HG03095 (cell line): ENCODE measurements at regions not wholly inside any gene's neighbourhood (a gene's known extent, or its start where the extent isn't known, plus 50 kb on each side); places are given as distances from the start of the nearest gene placed in this dataset.
"Not testable (repeated sequence)": the region's sequence is repeated elsewhere in the genome, so short reads cannot be mapped to it uniquely, and the experiment has no call there.

ENCODE experiments used
- ATAC-seq: cut with Tn5 transposase; IDR thresholded peaks from one replicate; pipeline ENCODE4 v1.9.1; 2021; ENCODE audit warnings: moderate library complexity; ENCODE audit not compliant: unreplicated experiment

DNA sequence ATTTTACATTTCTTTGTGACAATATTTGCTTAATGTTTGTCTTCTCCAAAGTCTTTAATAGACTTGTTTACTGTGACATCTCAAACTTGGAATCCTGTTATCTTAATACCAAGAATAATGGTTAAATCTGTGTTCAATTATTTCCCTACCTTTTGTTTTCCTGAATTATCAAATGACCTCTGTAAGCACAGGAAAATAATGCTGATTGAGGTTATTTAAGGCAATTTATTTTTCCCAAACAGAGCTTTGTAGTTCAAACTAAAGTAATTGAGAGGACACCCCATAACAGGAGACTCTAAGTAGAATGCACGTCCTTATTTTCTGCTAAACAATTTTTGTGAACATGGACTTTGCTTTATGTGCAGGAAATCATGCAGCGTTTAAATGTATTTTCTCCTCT lies 195.0 kb downstream of the BTBD3 start:
- ATAC-seq = no peak

DNA sequence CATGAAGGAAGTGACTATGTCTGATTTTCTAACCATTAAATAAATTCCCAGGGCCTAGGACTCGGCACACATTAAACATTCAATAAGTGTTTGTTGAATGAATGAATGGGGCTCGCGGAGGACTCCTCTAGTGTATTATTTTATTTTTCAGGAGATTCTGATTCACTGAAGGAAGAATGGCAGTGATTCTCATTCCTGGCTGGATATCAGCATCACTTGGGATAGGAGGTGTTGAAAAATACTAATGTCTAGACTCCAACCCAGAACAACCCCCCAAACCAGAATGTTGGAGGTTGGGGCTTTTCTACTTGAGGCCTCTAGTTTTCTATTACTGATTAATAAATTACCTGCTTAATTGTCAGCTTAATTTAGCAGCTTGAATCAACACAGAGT lies 195.4 kb downstream of the BTBD3 start:
- no peak for ATAC-seq

DNA sequence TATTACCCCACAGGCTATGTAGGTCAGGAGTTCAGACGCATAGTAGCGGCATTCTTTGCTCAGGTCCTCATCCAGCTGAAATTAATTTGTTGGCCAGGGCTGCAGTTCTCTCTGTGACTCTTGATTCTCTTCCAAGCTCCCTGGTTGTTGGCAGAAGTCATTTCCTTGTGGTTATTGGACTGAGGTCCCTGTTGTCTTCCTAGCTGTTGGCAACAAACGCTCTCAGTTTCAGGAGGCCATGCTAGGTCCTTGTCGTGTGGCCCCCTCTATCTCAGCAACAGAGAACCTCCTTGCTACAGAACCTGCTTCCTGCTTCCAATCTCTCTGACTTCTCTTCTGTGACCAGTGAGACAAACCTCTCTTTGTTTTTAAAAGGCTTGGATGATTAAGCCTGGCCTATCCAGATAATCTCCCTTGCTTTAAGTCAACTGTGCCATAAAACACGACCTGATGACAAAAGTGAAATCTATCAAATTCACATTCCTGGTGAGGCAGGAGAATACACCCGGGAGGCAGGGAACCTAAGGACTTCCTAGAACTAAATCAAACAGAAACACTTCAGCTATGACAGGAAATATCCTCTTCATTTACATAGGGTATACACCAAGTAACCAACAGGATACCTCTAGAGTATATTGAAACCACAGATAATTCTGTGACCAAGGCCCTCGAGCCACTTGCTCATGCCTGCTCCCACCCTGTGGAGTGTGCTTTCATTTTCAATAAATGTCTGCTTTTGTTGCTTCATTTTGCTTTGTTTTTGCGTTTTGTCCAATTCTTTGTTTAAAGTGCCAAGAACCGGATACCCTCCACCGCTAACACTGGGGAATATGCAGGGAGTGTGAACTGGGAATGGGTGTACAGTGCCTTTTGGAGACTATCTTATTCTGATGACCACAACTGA lies 196.0 kb downstream of the BTBD3 start:
- ATAC-seq = no peak

- ATAC-seq = not testable (repeated sequence)
These were observed 211.4 kb downstream of the BTBD3 start for GRCh38 chr20:12129114-12129513.

GRCh38 chr20:12129532-12129931 lies 211.8 kb downstream of the BTBD3 start:
- not testable (repeated sequence) for ATAC-seq

DNA sequence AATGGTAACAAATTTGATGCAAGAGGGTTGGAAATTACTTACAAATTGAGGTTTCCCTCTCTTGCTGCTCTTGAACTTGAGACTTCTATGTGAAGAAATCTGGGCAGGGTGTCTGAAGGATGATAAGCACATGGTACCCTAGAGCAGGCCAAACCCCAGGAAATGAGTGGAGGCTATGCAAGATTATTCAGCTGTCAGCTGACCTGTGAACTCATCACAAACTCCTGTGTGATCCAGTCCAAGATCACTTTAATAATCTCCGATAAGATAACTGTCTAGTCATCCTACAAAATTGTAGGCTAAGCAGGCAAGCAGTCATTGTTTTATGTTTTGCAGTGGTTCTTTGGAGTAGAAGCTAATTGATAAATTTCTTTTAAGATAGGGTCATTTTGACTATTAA lies 213.1 kb downstream of the BTBD3 start:
- no peak for ATAC-seq

- ATAC-seq = no peak
These were observed 215.9 kb downstream of the BTBD3 start for GRCh38 chr20:12133553-12133952.

DNA sequence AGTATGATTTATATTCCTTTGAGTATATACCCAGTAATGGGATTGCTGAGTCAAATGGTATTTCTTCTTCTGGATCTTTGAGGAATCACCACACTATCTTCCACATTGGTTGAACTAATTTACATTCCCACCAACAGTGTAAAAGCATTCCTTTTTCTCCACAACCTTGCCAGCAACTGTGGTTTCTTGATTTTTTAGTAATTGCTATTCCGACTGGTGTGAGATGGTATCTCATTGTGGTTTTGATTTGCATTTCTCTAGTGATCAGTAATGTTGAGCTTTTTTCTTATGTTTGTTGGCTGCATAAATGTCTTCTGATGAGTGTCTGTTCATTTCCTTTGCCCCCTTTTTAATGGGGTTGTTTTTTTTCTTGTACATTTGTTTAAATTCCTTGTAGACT lies 228.3 kb downstream of the BTBD3 start:
- not testable (repeated sequence) for ATAC-seq

GRCh38 chr20:12152996-12153395 lies 235.3 kb downstream of the BTBD3 start:
- ATAC-seq = no peak

DNA sequence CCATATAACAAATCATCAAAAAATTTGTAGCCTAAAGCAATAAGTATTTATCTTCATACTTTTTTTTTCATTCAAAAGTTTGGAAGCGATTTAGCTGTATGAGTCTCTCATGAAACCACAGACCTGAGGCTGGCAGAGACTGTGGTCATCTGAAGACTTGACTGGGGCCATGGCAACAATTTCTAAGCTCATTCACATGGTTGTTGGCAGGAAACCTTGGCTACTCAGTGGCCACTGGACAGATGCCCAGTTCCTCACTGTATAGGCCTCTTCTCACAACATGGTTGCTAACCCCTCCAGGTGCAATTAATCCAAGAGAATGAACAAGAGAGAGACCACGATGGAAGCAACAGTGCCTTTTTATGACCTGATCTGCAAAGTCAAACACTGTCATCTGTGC lies 235.9 kb downstream of the BTBD3 start:
- no peak for ATAC-seq

GRCh38 chr20:12156252-12156651 lies 238.6 kb downstream of the BTBD3 start:
- no peak for ATAC-seq

- no peak for ATAC-seq
These were observed 241.6 kb downstream of the BTBD3 start for GRCh38 chr20:12159261-12159660.

GRCh38 chr20:12161734-12162133 lies 244.0 kb downstream of the BTBD3 start:
- no peak for ATAC-seq

- no peak for ATAC-seq
These were observed 248.5 kb downstream of the BTBD3 start for GRCh38 chr20:12166053-12166717.

- no peak for ATAC-seq
These were observed 252.7 kb downstream of the BTBD3 start for GRCh38 chr20:12170406-12170805.

DNA sequence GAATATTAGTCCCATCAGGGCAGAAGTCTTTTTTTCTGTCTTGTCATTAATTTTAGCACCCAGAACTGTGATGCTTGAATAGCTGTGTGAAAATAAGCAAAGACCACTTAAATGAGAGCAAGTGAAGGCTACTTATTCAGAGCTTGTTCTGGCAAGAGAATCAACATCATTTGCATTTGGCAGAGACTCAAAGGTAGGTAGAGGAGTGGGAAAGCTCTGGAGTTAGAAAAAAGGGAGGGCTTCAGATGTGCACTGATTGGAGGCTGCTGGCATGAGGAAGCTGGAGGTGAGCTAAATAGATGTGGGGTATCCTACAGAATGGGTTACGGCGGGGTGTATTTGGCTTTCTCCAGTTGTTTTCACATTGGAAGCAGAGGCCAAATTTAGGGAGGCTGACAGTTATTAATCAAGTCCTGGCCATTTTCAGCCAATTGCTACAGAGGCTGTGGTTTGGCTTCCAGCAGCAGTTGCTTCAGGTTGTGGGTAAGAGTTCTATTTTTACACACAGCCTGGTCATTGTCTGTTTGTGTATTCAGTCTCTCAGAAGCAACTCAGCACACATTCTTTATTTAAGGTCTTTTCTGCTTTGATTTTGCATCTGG lies 254.3 kb downstream of the BTBD3 start:
- no peak for ATAC-seq

GRCh38 chr20:12173347-12174012 lies 255.8 kb downstream of the BTBD3 start:
- ATAC-seq = no peak

DNA sequence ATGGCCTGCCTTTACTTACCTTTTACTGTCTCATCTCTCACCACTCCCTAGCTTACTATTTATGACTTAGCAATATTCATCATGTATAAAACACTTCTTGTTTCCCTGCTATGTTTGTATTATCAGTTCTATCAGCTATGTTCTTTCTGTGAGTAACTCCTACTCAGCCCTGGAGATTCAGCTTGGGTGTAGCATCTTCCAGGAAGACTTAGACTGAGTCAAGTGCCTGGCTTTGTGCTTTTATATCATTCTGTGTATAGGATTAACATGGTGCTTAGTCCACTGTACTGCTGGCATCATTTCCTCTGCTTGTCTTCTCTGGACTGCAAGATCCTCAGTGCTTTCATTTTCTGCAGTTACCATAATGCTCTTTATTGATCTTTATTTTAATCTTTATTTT lies 257.8 kb downstream of the BTBD3 start:
- no peak for ATAC-seq

DNA sequence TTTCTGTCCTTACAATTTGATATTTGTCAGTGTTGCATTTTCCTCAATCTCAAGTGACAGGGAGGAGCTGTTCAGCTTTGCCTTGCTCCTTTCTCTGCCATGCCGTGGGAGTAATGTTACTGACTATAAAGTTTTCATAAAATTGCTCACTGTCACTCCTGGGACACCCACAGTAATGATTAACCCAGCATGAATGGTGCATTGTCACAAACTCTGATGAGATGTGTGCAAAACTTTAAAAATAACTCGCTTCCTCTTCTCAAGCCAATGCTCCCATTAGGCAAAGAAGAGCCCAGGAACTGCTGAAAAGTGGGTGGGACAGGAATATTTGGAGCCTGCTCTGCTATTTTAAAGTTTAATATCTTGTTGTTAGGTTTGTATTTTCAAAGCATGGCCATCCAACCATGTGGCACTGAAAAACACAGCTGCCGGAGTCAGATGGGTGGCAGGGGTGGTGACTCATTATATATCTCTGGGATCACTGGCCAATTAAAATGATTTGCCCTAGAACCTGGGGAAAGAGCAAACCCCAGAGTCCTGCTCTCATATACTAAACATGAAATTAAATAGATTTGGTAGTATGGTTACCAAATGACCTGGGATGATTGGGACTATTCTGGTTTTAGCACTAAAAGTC lies 260.1 kb downstream of the BTBD3 start:
- no peak for ATAC-seq

DNA sequence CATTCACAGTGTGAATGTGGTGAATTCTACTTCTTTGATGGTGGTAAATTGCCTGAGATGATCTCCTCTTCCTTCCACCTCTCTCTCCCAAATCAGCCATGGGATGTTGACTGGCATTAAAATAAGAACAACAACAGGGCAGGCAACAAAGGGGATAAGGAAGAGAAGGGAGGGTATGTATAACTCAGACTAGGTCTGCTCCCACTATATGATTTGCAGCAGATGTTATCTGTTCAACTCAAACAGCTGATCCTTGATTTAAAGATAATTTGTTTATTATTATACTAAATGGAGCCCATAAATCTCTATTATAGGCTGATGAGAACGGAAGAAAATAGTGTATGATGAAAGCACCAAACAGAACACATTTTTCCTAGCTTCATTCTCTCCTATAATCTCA lies 262.0 kb downstream of the BTBD3 start:
- no peak for ATAC-seq

DNA sequence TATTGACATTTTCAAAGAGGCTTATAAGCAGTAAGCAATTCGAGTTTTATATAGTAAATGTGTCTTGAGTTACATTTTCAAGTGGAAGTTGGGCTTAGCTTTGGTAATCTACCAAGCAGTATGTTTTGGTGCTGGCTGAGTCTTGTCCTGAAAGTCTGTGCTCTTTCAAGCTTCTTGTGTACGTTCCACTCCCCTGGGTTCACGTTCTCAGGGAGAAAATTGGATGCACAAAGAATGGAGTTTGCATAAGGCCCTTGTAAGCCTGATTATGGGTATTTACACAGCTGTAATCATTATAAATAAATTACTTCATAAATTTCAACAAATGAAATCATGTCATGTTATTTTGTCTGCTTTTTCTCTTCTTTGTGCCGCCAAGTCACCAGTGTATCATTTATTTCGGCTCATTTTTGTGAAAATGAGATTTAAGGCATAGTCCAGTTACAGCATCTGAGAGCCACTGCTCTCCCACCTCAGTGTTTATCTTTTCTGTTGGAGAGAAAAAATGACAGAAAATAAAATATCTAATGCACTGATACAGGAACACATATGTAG lies 262.5 kb downstream of the BTBD3 start:
- ATAC-seq = no peak
